Myocyte (in vitro differentiated cells): ENCODE measurements at regions not wholly inside any gene's neighbourhood (a gene's known extent, or its start where the extent isn't known, plus 50 kb on each side); places are given as distances from the start of the nearest gene placed in this dataset.

Source experiments
- DNase-seq: peaks from one replicate; pipeline ENCODE4 v3.0.0-alpha.2; 2012; ENCODE audit warnings: low read depth

DNA sequence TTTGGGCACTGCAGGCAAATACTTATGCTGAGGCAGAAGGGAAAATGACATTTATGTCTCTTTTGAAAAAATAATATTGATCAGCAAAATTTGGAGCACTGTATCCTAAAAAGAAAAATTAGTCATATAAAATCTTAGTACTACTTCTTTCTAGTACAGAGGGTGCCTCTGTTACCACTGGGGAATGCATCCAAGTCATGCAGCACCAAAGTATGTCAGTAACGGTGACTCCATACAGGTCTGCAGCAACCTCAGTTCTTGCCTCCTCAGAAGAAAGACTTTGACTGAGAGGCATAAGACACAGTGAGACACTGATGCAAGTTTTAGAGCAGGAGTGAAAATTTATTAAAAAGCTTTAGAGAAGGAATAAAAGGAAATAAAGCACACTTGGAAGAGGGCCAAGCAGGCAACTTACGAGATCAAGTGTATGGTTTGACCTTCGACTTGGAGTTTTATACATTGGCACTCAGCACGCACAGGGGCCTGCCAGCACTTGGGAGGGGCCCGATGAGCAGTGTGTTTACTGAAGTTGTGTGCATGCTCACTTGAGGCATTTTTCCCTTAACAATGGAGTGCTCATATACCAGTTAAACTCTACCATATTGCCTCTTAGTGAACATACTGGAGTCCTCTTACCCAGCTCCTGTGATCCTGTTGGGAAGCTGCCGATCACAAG lies 1244.8 kb downstream of the EPHA7 start:
- DNase-seq, result no peak

GRCh38 chr6:92169506-92169905 lies 1249.9 kb downstream of the EPHA7 start:
- no peak for DNase-seq

GRCh38 chr6:92166666-92167065 lies 1252.7 kb downstream of the EPHA7 start:
- no peak for DNase-seq

- no peak for DNase-seq
Observed at GRCh38 chr6:92161953-92162352, 1257.4 kb downstream of the EPHA7 start.

DNA sequence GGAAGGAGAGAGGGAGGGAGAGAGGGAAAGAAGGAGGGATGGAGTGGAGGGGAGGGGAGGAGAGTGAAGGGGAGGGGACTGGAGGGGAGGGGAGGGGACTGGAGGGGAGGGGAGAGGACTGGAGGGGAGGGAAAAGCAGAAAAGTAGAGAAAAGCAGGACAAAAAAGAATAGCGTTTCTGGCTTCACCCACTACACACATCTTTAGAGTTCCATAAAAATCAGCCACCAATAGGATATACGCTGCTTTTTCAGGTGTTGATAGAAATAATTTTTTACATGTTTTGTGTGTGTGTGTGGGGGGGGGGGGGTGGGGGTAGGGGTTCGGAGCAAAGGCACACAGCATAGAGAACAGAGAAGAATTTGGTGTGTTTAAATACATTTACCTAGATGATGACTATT lies 1259.1 kb downstream of the EPHA7 start:
- DNase-seq, result no peak

DNA sequence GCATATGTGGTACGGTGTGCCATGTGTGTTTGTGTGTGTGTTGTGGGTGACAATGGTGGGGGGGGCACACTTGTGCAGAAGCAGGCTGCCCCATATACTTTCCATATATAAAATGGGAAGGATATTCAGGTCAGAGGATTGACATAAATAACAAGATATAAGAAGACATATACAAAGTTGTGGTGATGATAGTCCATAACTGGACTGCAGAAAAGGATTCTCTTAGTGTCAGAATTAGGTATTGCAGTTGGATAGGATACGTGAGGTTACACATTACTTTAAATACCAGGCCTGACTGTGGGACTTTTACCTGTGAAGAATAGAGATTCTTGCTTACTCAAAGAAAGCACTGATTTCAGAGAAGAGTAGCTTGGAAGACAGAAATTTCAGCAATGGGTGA lies 1260.3 kb downstream of the EPHA7 start:
- no peak for DNase-seq

DNA sequence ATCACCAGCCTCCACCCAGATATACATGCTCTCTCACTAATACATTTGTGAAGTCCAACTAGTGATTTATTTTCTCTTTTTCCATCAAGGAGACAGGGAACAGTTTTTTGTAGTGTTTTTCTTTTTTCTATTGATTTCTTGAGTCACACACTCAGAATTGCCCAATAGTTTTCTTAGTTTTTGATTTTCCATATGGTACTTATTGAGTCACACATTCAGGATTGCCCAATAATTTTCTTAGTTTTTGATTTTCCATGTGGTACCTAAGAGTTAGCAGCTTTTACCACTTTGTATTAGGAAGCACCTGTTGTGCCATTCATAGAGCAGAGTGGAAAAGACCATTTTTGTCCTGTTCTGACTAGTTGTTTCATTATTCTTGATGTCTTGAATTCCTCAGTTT lies 1268.8 kb downstream of the EPHA7 start:
- DNase-seq, result no peak

DNA sequence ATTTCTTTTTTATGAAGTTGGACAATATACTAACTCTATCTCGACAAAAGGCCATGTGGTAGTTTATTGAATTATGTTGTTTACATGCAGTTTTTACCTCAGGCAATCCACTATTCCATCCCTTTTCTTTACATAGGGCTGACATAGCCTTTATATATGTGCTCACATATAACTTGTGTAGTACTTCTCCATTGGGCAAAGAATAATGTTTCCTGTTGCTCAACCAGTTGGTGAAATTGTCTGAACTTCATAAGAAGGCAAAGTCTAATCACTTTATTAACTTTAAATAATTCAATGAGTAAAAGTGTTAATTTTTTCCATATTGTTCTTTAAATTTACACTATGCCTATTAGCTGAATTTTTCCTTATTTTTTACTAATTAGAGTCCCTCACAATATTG lies 1272.1 kb downstream of the EPHA7 start:
- DNase-seq, result no peak

- DNase-seq, result no peak
Observed at GRCh38 chr6:92139601-92140000, 1279.8 kb downstream of the EPHA7 start.

DNA sequence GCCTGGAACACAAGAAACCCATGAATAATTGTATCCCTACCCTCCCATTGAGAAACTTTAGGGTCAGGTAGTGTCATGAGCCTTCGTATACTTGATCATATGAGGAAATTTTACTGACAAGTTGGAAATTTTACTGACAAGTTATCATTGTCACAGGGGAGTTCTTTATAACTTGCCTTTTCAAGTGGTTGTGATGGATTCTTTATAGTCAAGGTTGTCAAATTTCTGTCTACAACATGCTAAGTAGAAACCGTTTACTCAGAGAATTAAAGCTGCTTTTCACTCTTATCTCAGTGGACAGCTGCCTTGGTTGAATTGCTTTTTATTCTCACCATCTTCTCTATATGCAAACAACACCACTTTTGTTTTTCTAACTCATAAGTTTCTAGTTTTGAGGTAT lies 1286.4 kb downstream of the EPHA7 start:
- DNase-seq, result no peak

- no peak for DNase-seq
Observed at GRCh38 chr6:92132457-92132856, 1286.9 kb downstream of the EPHA7 start.

- no peak for DNase-seq
Observed at GRCh38 chr6:92130944-92131343, 1288.4 kb downstream of the EPHA7 start.

DNA sequence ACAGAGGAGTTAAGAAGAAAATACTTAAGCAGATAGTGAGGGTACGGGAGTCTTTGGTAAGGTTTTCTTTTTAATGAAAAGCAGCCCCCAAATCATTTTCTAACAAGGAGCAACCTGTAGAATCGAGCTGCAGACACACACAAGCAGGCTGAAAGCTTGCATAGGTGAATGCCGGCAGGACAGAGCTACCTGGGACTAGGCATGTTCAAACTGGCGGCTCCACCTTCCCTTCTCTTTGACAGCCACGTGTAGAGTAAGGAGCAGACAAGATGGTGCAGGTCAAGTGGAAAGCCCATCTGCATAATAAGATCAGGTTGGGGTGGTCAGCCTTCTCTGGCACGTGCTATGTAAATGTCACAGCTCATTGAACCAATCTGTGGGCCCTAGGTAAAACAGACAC lies 1292.4 kb downstream of the EPHA7 start:
- no peak for DNase-seq

DNA sequence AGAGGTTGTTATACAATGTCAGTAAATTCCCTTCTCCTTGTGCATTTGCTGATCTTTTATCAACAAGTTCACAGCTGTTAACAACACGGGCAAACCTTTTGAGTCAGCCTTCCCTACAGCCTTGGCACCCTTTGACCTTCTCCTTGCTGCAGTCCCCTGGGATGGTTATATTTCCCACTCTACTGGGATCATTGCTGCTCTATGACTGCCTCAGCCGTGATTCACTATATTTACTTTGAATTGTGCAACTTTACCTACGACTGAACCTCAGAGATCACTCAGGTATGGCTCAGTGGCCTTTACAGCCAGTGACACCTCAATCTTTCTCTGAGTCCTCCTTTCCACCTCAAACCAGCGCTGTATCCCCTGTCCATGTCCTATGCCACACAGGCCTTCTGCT lies 1293.3 kb downstream of the EPHA7 start:
- no peak for DNase-seq

GRCh38 chr6:92125681-92126080 lies 1293.7 kb downstream of the EPHA7 start:
- DNase-seq, result no peak

- DNase-seq, result no peak
Observed at GRCh38 chr6:92124200-92124651, 1295.1 kb downstream of the EPHA7 start.

DNA sequence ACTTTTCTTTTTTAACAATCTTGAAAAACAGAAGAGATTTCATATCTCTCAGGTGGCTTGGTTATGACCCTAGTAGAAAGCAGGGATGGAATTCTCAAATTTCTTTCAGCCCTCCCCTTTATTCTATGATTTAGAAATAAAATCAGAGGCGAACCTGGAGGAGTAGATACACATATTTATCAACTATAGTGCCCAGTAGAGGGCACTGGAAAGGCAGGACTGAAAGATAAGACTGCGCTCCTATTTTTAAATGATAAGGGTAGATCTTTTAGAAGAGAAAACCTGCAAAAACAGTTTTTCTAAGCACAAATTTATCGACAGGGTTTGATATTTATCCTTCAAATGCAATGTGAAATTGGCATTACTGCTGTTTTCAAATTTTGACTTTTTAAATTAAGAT lies 1296.6 kb downstream of the EPHA7 start:
- DNase-seq, result peak; percentile 40

DNA sequence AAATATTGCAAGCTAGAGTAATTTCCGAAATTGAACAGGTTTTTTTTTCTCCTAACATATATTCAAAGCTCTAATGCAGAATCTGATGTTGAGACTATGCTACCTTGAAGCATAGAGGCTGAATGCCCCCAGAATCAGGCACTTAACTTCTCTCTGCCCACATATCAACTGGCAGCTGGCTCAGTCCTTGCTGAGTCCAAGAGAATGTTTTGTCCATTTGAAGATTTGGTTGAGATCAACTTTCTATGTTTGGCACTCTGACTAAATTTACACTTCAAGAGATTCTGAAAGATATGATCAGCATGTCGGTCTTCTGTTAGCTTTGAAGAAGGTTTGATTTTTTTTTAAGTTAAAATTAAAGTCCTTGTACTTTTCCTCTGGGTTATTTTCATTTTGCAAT lies 1298.1 kb downstream of the EPHA7 start:
- peak; percentile 60 for DNase-seq

- DNase-seq, result no peak
Observed at GRCh38 chr6:92117800-92118199, 1301.6 kb downstream of the EPHA7 start.

DNA sequence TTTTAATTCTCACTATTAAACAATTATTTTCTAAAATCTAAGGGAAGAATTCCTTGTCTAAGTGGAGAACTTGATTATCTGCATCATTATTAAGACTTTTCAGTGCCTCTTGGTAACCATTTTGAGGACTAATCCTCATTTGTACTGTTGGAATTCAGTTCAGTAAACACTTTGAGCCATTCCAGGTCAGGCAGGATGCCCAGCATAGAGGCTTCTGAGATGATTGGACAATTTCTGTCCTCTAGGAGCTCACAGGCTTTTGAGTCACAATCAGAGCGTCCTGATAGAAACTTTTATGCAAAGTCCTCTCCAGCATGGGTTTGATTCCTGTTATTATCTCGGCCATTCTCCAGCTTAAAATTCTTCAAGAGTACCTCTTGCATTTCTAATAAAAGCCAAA lies 1304.6 kb downstream of the EPHA7 start:
- DNase-seq, result no peak

DNA sequence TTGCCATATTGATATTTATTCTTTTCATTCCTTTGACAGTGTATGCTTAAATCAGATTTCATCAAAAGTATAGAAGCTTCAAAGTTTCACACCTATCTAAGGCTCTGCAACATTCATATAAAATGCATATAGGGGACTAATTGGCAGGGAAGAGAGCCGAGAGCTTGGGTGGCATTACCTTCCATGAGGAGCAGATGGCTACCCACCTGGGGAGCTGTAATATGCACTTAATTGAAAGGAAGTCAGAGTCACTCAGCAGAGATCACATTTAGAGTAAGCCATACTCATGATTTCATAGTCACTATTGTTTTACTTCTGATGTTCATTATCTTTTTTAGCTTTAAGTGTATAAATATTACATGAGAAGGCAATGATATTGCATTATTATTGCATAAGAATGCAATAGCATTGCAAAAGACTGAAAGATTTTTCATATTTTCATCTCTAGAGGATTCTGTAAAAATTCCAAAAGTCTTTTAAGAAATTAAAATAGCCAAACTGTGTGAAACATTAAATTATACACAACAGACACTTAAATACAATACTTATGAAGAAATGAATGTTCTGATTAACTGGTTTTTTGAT lies 1305.2 kb downstream of the EPHA7 start:
- DNase-seq, result no peak

DNA sequence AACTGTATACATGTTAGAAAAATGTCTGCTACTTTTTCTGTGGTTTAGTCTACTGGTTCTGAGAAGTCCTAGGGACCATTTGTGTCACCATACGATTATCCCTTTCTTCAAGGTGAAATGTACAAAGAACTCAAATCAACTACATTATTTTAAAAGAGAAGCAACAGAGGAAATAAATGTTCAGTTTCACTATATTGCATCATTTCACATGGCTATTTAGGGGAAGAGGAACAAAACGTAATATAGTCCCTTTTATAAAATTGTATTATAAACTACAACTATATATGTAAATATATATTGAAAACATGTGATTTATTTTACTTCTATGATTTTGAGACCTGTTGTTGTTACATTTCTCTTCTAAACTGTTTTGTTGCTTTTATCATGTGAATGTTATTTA lies 1308.0 kb downstream of the EPHA7 start:
- no peak for DNase-seq

DNA sequence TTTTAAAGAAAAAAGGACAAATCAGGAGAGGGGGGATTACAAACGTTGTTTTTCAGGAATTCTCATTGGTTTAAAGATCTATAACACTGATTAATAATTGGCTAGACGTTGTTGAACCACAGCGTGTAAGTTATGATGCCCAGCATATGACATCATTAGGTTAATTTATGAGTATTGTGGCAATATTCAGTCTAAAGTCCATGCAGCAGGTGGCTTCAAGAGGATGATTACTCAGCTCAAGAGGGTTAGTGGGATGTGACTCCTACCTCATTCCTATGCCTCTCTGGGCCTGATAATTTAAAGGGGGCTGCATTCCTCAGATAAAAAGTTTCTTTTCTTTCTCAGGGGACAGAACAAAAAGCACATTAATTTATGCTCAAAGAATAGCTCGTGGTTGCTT lies 1309.0 kb downstream of the EPHA7 start:
- no peak for DNase-seq
